ENCODE measurements at regions not wholly inside any gene's neighbourhood (a gene's known extent, or its start where the extent isn't known, plus 50 kb on each side); places are given as distances from the start of the nearest gene placed in this dataset.
A peak's percentile ranks its signal among the peaks of the same experiment; 100 is the strongest.

DNA sequence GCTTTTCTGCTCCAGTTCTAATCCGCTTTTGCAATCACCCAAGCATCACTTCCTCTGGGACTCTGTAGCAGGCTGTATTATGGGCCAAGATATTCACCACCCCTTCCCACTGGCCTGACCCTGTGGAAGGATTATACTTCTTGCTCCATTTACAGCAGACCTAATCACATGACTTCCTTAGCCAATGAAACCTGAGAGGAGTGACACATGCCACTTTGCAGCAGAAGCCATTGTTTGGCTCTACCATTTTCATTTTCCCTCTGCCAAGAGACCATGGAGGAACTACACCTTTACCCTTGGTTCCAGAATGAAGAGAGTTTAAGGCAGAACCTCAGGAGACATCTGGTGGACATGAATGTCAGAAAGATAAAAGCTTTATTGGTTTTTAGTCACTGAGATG is 134.9 kb upstream of the HSD17B12 start:
- no peak for DNase-seq (ENCODE audit: low read depth)

DNA sequence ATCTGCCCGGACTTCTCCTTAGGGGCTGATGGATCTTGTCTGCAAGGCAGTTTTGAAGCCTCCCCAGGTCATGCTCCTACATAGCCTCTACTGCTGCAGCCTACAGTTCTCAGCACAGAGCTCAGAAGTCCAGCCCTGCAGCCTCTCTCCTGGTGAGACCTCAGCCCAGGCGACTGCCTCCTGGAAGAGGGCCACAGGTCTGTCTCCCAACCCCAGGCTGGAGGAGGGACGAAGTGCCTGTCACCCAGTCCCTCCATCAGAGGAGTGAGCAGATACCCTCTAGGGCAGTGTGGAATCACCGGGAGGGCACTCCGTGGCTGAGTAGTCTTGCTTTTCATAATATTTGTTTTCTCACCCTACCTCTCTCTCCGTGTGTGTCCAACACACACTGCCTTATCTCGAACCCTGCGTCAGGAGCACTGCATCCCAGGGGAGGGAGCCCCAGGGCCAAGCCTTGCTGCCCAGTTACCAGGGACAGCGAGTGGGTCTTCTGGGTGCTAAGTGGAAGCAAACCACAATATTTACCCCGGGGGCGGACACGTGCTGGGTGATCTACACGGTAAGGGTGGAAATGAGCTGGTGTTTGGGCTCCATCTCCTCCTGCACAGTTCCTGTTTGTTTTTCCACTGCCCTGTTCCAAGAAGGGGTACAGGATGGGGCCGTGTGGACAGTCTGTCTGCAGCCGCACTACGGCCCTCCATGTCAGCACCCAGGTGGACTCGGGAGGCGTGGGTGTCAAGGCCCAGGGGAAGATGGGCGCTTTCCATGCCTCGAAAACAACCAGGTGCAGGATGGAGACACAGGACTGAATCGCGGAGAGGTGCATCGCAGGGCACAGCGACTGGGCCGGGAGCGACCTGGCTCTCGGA is 133.7 kb upstream of the HSD17B12 start:
- no peak for DNase-seq (ENCODE audit: low read depth)

DNA sequence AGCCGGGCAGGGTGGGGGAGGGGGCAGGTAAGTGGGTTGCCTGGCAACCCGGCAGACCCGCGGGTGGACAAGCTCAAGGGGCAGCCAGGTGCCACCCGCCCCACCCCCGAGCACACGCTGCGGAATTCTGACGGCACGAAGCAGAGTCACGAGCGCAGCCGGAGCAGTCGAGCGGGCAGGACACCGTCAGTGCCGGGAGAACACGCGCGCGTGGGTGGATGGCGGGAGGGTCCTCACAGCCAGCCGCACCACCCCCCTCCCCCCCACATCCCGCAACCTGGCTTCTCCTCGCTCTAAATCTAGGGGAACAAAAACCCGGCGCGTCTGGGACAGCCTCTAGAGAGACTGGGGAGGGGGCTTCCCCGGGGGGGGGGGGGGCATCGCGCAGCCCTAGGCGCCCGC is 133.1 kb upstream of the HSD17B12 start:
- no peak for DNase-seq (ENCODE audit: low read depth)

DNA sequence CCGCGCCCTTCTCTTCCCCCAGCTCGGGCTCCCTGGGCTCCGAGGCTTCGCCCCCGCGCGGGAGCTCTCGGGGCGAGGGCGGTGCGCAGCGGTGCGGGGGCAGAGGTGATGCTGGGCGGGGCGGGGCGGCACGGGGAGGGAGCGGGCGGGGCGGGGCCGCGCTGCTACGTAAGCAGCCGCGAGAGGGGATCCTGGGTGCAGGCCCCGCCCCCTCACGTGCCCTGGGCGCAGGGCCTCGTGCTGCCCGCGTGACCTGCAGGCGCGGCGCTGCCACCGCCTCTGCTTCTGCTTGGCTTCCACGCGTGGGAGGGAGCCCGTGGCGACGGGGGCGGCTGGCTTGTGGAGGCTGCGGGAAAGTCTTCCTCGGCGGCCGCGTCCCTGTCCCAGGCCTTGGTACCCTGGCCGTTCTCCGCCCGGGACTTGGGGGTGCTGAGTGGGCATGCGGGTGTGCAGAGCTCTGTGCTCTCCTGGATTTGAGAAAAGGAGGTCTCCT is 132.6 kb upstream of the HSD17B12 start:
- DNase-seq (ENCODE audit: low read depth) = no peak

DNA sequence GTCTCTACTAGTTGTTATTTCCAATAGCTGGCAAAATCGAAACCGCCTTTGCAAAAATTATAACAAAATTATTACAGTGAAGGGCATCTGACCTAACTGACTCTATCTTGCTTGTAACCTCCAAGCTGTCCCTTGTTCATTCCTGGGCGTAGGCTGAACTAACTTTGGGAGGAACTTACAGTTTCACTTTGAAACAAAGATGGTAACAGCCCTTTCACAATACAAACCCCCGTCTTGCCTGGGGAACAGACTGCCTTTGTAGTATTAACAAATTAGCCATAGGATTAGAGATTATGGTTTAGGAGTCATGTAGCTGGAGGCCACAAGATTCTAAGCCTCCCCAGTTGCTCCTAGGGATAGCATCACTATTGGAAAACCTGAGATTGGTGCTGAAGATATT is 131.6 kb upstream of the HSD17B12 start:
- no peak for DNase-seq (ENCODE audit: low read depth)

DNA sequence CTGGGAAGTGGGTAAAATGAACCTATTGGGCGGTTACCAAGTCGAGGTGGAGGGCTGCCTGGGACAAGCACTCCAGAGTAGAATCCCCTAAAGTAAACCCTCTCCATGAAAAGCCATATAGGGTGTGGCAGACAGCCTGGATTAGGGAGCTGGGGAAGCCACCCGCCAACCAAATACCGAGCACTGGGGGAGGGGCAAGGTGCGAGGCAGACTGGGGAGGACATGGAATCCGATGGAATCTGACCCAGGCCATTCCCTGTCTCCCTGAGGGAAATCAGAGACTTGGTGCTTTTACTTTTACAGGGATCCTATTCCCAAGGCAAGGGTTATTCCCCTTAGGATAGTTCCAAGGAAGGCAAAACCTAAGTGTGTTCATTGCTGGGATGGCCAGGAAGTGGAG is 130.9 kb upstream of the HSD17B12 start:
- no peak for DNase-seq (ENCODE audit: low read depth)

DNA sequence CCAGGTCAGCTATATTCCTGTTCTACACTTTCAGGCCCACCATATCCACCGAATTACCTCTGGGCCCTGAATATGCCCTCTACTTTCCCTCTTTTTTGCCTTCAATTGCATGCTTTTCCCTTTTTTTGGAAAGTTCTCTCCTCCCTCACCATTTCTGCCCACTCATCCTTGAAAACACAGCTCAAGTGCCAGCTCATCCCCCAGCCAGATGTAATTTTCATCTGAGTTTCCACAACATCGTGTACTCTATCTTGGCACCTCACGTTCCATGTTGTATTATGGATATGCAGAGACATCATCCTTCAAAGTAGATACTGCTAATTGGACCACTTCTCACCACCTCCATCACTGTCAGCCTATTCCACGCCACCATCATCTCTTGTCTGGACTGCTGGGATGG is 129.8 kb upstream of the HSD17B12 start:
- DNase-seq (ENCODE audit: low read depth) = no peak

DNA sequence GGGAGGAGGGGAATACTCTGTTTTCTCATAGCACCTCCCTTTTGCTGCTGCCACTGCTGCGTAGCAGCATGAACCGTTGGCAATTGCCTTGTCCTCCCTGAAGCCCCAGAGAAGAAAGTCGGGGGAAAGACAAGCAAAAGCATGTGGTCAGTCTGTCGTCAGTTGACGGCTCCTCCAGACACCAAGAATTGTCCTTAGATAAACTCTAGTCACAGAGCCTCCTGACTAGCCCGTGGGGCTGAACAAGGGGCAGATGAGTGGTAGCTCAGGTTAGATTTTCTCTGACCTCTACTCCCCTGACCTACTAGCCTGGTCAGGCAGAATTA is 126.4 kb upstream of the HSD17B12 start:
- DNase-seq (ENCODE audit: low read depth) = no peak

DNA sequence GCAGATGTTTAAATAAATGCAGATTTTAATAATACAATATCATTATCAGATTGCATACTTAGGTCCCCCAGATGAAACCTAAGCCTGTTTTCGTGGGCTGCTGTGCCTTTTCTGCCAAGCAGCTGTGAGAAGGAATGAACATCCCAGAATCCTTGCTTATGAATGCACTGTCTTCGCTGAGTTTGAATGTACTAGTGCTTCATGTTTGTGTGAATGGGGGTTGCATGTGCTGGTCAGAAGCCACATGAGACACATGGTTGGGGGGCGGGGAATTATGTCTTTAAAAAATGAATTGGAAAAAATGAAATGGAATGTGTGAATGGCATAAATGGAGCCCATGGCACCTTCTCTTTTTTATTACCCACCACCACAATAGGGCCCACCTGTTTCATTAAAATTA is 125.4 kb upstream of the HSD17B12 start:
- no peak for DNase-seq (ENCODE audit: low read depth)

DNA sequence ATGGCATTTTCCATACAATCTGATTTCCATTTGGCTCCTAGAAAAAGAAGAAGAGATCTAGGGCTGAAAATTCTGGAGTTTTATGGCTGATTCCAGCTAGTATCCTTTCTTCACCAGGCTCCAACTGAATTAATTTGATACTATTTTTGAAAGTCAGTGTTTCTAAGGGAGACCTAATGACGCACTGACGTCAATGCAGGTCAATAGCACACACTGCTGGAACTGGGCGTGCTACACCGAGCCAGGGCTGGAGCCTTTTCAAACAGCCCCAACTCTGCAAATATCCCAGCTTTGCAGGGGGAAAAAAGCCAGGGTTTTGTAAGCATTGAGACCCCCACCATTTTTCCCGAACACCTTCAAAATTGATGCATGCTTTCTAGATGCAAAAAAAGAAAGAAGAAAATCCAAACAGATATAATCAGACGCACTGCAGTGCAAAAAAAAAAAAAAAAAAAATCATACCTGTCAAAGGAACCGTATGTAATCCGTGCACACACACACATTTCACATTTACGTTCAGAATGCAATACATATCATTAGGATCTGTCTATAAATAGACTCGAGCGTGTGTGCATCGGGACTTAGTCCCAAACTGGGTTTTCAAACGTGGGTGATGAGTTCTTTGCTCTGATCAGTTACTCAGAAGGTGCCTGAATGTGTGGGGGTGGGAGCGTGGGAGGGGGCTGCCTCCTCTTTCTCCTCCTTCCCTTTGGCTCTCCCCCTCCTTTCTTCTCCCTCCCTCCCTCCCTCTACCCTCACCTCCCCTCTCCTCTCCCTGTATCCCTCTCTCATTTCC is 124.5 kb upstream of the HSD17B12 start:
- no peak for DNase-seq (ENCODE audit: low read depth)

DNA sequence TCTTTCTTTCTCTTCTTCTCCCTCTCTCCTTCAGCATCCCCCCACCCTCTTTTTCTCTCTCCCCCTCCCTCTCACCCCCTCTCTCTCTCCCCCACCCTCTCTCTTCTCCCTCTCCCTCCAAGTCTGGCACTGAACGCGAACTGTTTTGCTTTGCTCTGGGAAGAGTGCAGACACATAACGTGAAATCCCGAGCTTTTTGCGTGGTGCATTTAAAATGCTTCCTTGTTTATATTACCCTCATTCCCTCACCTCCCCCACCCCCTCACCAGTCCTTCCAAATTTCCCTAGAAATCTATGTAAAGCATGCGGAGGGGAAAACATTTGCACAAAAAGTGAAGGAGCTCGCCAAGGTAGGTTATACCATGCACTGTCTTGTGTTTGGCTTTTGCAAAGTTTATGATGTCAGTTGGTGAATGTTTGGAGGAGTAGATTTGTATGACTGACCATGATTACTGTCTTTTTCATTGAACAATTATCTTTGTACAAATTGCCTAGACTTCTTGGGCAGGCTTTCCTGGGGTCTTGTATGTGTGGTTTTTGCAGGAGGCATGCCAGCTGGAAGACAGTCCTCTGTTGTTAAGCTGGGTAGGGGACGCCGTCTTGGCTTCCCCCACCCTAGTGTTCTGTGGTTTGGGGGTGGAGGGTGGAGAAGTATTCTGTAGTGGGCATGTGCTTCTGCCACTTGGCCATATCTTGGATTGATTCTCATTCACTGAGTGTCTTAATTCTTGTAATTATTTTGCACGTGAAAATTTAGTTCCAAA is 123.7 kb upstream of the HSD17B12 start:
- DNase-seq (ENCODE audit: low read depth) = no peak

DNA sequence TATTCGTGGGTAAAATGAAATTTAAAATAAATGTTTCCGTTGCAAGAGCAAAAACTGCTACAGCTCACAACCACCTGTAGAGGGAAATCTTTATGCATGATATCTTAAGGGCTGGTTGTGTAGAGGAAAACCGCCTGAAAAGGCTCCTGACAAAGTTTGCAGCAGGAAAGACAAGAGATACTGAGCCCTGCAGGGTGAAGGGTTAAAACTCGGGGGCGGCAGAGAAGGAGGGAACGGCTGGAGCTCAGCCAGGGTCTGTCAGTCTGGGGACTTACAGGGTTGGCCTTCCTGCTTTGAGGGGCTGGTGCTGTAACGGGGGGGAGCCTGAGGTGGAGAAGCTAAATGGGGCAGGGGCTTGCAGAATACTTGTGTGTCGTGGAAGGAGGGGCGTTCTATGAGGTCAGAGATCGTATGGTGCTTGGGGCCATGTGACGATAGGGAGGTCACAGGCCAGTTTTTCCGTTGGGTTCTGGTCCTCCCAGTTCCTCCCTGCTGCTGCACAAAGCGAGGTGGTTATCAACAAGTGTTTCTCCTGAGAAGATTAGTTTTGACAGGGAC is 122.9 kb upstream of the HSD17B12 start:
- DNase-seq (ENCODE audit: low read depth) = no peak

DNA sequence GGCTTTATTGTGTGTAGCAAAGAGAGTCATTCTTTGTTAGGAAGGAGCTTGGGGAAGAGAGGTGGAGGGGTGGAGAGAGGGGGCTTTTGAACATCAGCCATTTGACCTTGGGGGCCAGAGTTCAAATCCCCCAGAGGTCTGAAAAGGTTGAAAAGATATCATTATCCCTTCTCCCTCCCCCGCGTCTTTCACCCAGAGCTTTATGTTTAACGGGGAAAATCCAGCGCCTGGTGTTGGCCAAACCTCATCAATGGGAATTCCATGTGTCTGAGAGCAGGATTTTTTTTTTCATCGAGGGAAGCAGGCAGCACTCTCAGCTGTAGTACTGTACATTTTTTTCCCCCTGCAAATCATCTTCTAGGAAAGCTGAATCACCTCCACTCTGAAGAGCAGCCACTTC is 122.4 kb upstream of the HSD17B12 start:
- no peak for DNase-seq (ENCODE audit: low read depth)

DNA sequence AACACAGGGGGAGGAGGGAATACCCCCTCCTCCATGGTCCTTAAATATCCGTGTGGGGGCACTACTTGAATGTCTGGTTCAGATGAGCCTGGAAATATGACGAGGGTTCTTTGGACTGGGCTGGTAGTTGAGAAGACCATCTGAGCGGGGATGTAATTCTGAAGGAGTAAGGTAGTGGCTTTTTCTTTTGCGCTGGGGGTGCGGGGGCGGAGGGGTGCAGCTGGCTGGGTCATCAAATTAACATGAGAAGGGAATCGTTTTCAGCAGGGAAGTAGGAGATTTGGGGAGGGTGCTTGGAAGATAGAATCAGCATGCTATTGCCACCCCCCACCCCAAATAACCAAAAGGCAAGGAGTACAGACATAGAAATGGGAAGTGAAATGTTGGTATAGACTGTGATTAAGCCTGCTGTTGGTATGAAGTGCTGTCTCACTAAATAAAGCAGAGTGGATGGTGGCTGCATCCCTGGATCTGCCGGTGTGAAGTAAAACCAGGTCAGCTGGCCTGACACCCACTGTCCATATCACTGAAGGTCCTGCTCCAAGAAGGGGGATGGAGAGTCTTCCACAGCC is 121.9 kb upstream of the HSD17B12 start:
- no peak for DNase-seq (ENCODE audit: low read depth)

DNA sequence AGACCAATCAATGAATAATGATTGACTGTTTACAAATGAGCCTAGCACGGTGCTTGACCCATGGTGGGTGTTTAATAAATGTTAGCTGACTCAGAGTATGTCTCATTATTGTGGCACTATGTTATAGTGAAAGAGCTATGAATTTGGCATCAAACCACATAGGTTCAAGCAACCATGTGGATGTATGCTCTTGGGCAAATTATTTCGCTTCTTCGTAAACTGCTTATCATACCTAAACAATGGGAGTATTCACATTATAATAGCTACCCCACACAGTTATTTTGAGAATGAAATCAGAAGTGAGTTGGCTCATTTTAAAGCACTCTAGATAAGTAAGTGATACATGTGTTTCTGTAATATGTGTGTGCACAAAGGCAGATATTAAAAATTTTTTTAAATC is 118.7 kb upstream of the HSD17B12 start:
- DNase-seq (ENCODE audit: low read depth) = no peak

DNA sequence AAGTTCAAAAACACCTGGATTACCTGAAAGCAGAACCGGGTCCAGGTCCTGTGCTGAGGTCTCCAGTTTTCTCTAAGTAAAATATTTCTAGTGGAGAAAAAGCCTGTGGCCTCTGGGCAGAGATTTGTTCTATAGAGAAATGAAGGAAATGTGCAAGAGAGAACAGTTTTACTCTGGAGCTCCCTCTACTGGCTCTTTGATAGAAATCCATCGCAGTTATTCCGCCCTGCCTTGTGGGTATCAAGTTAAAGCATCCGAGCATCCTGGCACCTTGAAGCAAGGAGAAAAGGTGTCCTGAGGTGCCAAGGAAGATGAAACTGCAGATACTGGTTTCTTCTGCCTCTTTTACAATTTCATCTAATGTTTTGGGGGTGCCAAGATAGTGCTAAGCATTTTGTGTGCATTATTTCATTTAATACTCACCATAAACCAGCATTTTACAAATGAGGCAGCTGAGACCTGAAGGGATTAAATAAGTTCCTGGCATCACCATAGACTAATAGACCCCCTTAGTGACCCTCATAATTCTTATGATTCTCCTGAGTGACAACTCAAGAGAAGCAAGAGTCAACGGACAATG is 113.1 kb upstream of the HSD17B12 start:
- no peak for DNase-seq (ENCODE audit: low read depth)

DNA sequence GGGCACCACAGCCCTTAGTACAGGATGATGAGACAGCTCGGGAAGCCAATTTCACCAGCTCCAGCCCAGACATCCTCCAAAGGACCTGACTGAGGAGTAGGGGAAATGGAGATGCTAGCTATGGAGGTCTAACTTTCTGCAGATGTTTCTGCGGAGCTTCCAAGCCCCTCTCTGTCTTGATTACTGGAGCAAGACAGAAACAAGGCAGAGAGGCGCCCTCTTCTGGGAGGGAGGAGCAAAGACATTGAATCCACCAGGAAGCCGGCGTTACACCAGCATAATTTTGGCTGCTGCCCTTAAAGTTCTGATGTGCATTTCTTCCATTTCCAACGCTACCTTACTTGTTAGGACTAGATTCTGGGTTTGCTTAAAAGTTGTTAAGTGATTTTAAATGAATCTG is 107.3 kb upstream of the HSD17B12 start:
- no peak for DNase-seq (ENCODE audit: low read depth)

DNA sequence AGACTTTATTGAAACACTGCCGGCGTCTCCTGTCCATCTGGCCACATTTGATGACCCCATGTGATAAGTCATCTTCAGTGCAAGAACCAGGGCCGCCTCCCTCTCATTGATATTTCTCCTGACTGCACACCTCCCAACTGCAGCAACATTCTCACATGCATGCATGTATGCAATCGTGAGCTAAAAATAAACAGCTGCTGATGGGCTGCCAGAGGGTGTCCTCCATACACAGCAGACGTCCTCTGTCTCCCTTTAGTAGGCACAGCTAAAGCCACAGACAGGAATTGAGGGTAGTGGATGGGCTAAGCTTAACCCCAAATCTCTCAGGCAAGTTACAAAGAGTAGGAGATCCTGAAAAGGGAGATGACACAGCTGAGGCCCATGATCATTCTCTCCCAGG is 106.7 kb upstream of the HSD17B12 start:
- no peak for DNase-seq (ENCODE audit: low read depth)

DNA sequence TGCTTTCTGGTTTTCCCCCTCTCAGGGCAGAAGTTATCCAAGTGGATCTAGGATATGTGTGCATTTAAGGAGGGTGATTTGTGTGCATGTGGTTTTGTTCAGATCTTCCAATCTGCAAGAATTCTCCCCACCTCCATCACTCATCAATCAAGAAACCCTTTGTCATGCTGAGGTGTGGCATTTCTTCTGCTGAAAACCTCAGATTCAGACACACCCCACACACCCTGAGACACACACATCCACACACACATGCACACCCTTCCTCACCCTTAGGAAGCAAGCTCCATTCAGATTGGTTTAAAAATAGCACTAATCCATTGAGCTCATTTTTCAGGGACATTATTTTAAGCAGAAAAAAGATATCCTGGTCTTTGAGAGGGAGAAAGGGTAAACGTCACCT is 106.1 kb upstream of the HSD17B12 start:
- DNase-seq (ENCODE audit: low read depth) = no peak

DNA sequence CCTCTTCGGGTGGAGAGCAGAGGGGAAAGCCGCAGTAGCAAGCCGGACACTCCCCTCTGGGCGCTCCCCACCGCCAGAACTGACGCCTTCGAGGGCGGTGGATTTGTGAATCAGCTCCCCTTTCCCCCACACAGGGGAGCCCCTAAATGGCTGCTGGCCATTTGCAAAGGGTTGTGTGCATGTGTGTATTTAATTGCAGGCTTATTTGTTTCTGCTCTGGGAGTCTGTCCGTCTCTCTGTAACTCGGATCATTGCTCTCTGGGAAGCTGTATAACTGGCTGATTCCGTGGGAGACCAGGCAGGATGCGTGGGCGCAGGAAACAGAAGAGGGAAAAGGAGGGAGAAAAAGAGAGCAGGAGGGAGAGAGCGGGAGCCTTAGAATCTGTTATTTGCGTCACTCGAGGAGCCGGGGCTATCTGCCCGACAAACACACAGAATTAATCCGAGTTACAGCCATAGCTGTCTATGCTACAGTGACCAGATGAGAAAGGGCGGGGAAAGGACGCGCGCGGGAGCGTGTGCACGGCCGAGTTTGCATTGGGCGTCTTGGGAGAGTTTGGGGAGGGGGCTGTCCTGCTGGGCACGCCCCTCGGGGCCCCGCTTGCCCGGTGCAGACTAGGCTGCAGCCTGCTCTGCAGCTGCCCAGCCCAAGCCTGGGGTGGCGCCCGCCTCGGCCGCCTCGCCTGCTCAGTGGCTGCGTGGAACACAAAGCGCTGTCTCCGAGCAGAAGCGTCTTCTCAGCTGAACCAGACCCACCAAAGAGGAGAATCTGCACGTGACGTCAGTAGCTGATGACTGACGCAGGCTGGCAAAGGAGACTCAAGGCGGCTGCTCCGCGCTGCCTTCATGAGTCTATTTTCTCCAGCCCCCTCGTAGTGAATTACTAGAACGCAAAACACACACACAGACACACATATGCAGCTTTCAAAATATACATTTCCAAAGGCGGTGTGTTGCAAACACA is 105.3 kb upstream of the HSD17B12 start:
- DNase-seq (ENCODE audit: low read depth) = peak; percentile 19

Measured in activated T-cell treated with anti-CD3 and anti-CD28 coated beads for 48 hours (primary cell).